Amniotic epithelial cell (primary cell): ENCODE measurements at regions not wholly inside any gene's neighbourhood (a gene's known extent, or its start where the extent isn't known, plus 50 kb on each side); places are given as distances from the start of the nearest gene placed in this dataset.

Experiments used
- DNase-seq: peaks from one replicate; pipeline ENCODE4 v3.0.0-alpha.2; 2010; ENCODE audit warnings: low read depth

- peak; percentile 73 for DNase-seq
Observed at GRCh38 chr2:18651842-18652774, 62.7 kb upstream of the NT5C1B start.

GRCh38 chr2:18650221-18650620 lies 60.9 kb upstream of the NT5C1B start:
- DNase-seq, result peak; percentile 57

- DNase-seq, result no peak
Observed at GRCh38 chr2:18649502-18650135, 60.2 kb upstream of the NT5C1B start.

- no peak for DNase-seq
Observed at GRCh38 chr2:18648161-18648560, 58.8 kb upstream of the NT5C1B start.

DNA sequence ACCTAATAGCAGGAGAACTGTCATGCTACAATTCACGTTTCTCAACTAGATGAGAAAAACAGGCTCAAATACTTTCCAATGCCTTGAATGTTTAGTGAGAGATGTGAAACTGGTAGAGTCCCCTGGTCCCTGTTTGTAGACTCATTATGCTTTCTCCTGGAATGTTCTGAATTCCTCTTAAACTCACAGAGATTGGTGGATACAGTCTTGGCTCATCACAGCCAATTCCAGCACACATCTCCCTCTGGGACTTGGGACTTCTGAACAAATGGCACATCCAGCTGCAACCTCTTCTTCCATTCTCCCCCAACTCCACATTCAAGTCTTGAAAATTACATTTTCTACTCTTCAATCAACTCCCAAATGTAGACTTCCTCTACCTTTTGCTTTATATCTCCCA lies 58.4 kb upstream of the NT5C1B start:
- no peak for DNase-seq

DNA sequence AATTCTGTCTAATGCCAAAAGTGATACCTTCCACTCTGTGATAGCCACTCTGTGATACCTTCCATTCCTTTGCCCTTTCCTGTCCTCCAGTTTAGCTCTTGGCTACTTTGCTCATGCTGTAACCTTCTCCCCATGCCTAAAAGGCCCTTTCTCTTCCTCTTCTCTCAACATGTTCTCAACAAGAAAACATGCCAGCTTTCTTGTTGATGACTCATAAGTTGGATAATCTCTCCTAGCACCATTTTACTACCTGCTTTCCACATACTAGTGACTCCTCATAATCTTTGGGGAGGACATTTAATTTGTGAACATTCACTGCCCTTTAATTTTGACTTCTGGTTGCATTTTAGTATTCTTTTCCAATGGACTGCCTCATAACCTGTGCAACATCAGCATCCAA lies 55.9 kb upstream of the NT5C1B start:
- DNase-seq, result peak; percentile 10

- no peak for DNase-seq
Observed at GRCh38 chr2:18644115-18644462, 54.7 kb upstream of the NT5C1B start.

- no peak for DNase-seq
Observed at GRCh38 chr2:18643326-18644114, 54.2 kb upstream of the NT5C1B start.

GRCh38 chr2:18641823-18642222 lies 52.5 kb upstream of the NT5C1B start:
- DNase-seq, result no peak

- DNase-seq, result peak; percentile 32
Observed at GRCh38 chr2:18639756-18640453, 50.5 kb upstream of the NT5C1B start.
